ENCODE measurements at regions not wholly inside any gene's neighbourhood (a gene's known extent, or its start where the extent isn't known, plus 50 kb on each side); places are given as distances from the start of the nearest gene placed in this dataset.

DNA sequence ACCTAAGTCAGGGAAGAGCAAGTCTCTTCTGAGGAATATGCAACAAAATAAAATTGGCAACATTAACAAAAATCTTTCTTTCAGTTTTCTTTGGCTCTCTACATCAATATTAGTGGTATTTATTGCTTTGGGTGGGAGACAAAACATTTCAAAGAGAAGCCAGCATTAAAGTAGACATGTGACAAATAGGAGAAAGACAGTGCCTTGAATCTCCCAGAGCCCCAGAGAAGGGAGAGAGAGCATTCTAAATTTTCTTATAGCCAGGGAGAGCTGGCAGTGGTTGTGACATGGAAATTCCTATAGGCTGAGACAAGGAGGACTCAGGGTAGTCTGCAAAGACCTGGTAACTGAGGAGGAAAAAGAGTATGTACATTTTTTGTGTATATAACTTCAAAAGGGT is 79.4 kb upstream of the NREP start:
- Histone ChIP-seq H3K4me2 (ENCODE audit: insufficient read depth, low read length) (no peak overlapping the region), H3K27me3 (ENCODE audit: insufficient read depth, low read length) (no peaks in the 10 kb centered on the region), H2AFZ (ENCODE audit: low read length) (no peak overlapping the region), H3K27ac (ENCODE audit: low read depth, low read length) (no peak overlapping the region), H3K4me1 (ENCODE audit: insufficient read depth, low read length) (peaks cover 5% of the 10 kb centered on the region), H3K4me3 (ENCODE audit: insufficient read depth, low read length) (no peak overlapping the region), H3K9me3 (ENCODE audit: low read depth, low read length) (no peaks in the 10 kb centered on the region), H3K79me2 (ENCODE audit: insufficient read depth, low read length) (no peaks in the 10 kb centered on the region), H3K36me3 (ENCODE audit: insufficient read depth, low read length) (no peaks in the 10 kb centered on the region), H4K20me1 (ENCODE audit: insufficient read depth, low read length) (no peaks in the 10 kb centered on the region)
- TF ChIP-seq, protein P1, sequence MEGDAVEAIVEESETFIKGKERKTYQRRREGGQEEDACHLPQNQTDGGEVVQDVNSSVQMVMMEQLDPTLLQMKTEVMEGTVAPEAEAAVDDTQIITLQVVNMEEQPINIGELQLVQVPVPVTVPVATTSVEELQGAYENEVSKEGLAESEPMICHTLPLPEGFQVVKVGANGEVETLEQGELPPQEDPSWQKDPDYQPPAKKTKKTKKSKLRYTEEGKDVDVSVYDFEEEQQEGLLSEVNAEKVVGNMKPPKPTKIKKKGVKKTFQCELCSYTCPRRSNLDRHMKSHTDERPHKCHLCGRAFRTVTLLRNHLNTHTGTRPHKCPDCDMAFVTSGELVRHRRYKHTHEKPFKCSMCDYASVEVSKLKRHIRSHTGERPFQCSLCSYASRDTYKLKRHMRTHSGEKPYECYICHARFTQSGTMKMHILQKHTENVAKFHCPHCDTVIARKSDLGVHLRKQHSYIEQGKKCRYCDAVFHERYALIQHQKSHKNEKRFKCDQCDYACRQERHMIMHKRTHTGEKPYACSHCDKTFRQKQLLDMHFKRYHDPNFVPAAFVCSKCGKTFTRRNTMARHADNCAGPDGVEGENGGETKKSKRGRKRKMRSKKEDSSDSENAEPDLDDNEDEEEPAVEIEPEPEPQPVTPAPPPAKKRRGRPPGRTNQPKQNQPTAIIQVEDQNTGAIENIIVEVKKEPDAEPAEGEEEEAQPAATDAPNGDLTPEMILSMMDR (IDR thresholded peaks at IDR 0.05; ENCODE audit: extremely low read depth, low read depth, low read length) = no peak
- no peak for DNase-seq (ENCODE audit: insufficient read length, low spot score, missing footprints)

DNA sequence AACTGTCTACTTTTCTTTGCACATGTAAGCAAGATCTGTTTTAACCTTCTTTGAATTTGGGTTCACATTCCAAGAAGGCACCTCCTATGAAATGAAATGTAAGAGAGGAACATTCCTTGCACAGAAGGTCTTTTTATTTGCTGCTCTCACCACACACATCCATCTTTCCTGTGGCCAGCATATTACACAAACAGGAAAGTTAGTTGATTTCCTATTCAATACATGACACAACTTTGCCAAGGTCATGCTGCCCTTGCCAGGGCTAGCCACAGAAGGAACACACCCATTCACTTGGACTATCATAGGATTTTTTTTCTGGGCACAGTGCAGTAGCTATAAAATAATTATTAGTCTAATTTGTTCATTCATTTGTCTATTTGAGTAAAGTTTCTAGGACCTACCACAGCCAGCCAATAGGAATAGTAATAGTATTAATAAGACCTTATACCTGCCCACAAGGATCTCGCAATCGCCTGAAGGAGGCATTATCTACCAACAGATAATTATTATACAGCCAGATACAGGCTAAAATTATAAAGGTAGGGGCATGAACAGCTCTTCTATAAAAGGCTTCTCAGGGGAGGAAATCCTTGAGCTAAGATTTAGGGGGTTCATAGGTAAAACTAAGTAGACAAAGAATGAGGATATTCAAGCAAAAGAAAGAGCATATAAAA is 78.1 kb upstream of the NREP start:
- H4K20me1 ChIP-seq (ENCODE audit: insufficient read depth, low read length) = no peaks in the 10 kb centered on the region
- H3K79me2 ChIP-seq (ENCODE audit: insufficient read depth, low read length) = no peaks in the 10 kb centered on the region
- H3K27ac ChIP-seq (ENCODE audit: low read depth, low read length) = no peak overlapping the region
- TF ChIP-seq, protein P1 (IDR thresholded peaks at IDR 0.05; ENCODE audit: extremely low read depth, low read depth, low read length) = no peak
- H2AFZ ChIP-seq (ENCODE audit: low read length) = no peak overlapping the region
- H3K36me3 ChIP-seq (ENCODE audit: insufficient read depth, low read length) = no peaks in the 10 kb centered on the region
- peaks cover 10% of the 10 kb centered on the region for H3K4me1 ChIP-seq (ENCODE audit: insufficient read depth, low read length)
- no peaks in the 10 kb centered on the region for H3K9me3 ChIP-seq (ENCODE audit: low read depth, low read length)
- H3K4me3 ChIP-seq (ENCODE audit: insufficient read depth, low read length) = no peak overlapping the region
- no peaks in the 10 kb centered on the region for H3K27me3 ChIP-seq (ENCODE audit: insufficient read depth, low read length)
- no peak for DNase-seq (ENCODE audit: insufficient read length, low spot score, missing footprints)
- no peak overlapping the region for H3K4me2 ChIP-seq (ENCODE audit: insufficient read depth, low read length)

DNA sequence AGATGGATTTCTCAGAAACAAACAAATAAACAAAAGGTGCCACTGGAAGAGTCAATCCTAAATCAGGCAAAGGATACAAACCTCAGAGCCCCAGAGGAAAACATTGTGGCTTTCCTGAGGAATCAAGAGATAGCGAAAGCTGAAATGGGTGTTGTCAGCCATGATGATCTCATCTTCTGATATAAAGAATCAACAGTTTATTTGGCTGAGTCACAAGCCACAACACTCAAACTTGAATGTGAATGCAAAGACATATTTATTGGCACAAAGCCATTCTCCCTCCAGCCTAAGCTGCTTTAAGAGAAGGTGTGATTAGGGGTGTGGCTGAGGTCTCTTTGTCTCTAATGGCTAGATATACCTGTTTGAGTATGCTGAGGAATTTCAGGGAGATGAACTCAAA is 73.3 kb upstream of the NREP start:
- peak overlapping the region; percentile 94 for H3K27ac ChIP-seq (ENCODE audit: low read depth, low read length)
- peaks cover 20% of the 10 kb centered on the region for H3K4me1 ChIP-seq (ENCODE audit: insufficient read depth, low read length)
- H3K4me3 ChIP-seq (ENCODE audit: insufficient read depth, low read length) = no peak overlapping the region
- no peaks in the 10 kb centered on the region for H4K20me1 ChIP-seq (ENCODE audit: insufficient read depth, low read length)
- H3K36me3 ChIP-seq (ENCODE audit: insufficient read depth, low read length) = no peaks in the 10 kb centered on the region
- H3K4me2 ChIP-seq (ENCODE audit: insufficient read depth, low read length) = peak overlapping the region; percentile 8
- no peaks in the 10 kb centered on the region for H3K79me2 ChIP-seq (ENCODE audit: insufficient read depth, low read length)
- no peak overlapping the region for H2AFZ ChIP-seq (ENCODE audit: low read length)
- no peak for DNase-seq (ENCODE audit: insufficient read length, low spot score, missing footprints)
- TF ChIP-seq, protein P1 (IDR thresholded peaks at IDR 0.05; ENCODE audit: extremely low read depth, low read depth, low read length) = no peak
- H3K27me3 ChIP-seq (ENCODE audit: insufficient read depth, low read length) = no peaks in the 10 kb centered on the region
- no peaks in the 10 kb centered on the region for H3K9me3 ChIP-seq (ENCODE audit: low read depth, low read length)

DNA sequence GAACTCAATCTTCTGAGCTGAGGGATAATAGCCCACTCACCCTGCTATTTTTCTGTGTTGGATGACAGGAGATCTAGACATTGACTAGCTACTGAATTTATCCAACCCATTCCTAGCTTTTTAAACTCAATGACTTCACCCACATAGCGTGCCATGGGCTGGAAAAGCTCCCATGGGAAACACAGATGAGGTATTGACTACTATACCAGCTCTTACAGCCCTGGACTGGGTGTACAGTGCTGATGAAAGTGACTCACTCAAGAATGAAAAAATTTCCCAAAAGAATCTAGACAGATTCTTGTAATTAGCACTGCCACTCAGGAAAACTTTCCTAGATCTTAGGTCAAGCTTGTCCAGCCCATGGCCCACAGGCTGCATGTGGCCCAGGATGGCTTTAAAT is 72.7 kb upstream of the NREP start:
- TF ChIP-seq, protein P1 (IDR thresholded peaks at IDR 0.05; ENCODE audit: extremely low read depth, low read depth, low read length) = no peak

More for the DNA sequence above, 72.7 kb upstream of the NREP start:
- H3K27me3 ChIP-seq (ENCODE audit: insufficient read depth, low read length) = no peaks in the 10 kb centered on the region
- no peak overlapping the region for H2AFZ ChIP-seq (ENCODE audit: low read length)
- peak overlapping the region; percentile 94 for H3K27ac ChIP-seq (ENCODE audit: low read depth, low read length)
- H3K4me1 ChIP-seq (ENCODE audit: insufficient read depth, low read length) = peaks cover 20% of the 10 kb centered on the region
- H3K79me2 ChIP-seq (ENCODE audit: insufficient read depth, low read length) = no peaks in the 10 kb centered on the region
- no peaks in the 10 kb centered on the region for H4K20me1 ChIP-seq (ENCODE audit: insufficient read depth, low read length)
- peak overlapping the region; percentile 51 for H3K4me2 ChIP-seq (ENCODE audit: insufficient read depth, low read length)
- no peaks in the 10 kb centered on the region for H3K36me3 ChIP-seq (ENCODE audit: insufficient read depth, low read length)
- H3K4me3 ChIP-seq (ENCODE audit: insufficient read depth, low read length) = no peak overlapping the region
- H3K9me3 ChIP-seq (ENCODE audit: low read depth, low read length) = no peaks in the 10 kb centered on the region
- DNase-seq (ENCODE audit: insufficient read length, low spot score, missing footprints) = no peak
